Nephron progenitor cell (in vitro differentiated cells): ENCODE measurements at regions not wholly inside any gene's neighbourhood (a gene's known extent, or its start where the extent isn't known, plus 50 kb on each side); places are given as distances from the start of the nearest gene placed in this dataset.

ENCODE experiments used
- DNase-seq: peaks from one replicate; pipeline ENCODE4 v3.0.0; 2021
- H3K27ac Mint-ChIP-seq: 2 replicates; pipeline ENCODE4 v1.8.0; 2021; ENCODE audit warnings: mild to moderate bottlenecking, moderate library complexity, mixed read lengths
- H3K27me3 Mint-ChIP-seq: 2 replicates; pipeline ENCODE4 v1.8.0; 2021; ENCODE audit warnings: mild to moderate bottlenecking, low read depth, mixed read lengths; ENCODE audit not compliant: poor library complexity
- H3K36me3 Mint-ChIP-seq: 2 replicates; pipeline ENCODE4 v1.8.0; 2021; ENCODE audit warnings: low read depth, mixed read lengths
- H3K4me1 Mint-ChIP-seq: 2 replicates; pipeline ENCODE4 v1.8.0; 2021; ENCODE audit warnings: mixed read lengths
- H3K4me3 Mint-ChIP-seq: 2 replicates; pipeline ENCODE4 v1.8.0; 2021; ENCODE audit warnings: mild to moderate bottlenecking, moderate library complexity, mixed read lengths
- H3K9me3 Mint-ChIP-seq: 2 replicates; pipeline ENCODE4 v1.8.0; 2021; ENCODE audit warnings: mild to moderate bottlenecking, moderate library complexity, mixed read lengths
- CTCF ChIP-seq: fragments of 200-600 bp; sonication (generic); IDR thresholded peaks from 2 replicates; pipeline ENCODE4 v1.5.0; 2021; ENCODE audit warnings: antibody characterized with exemption

- no peak for TF ChIP-seq CTCF
- H3K9me3 Mint-ChIP-seq = no peaks in the 10 kb centered on the region
- no peak for DNase-seq
- H3K4me1 Mint-ChIP-seq = no peaks in the 10 kb centered on the region
- peaks cover 5% of the 10 kb centered on the region for H3K27me3 Mint-ChIP-seq
- H3K36me3 Mint-ChIP-seq = no peaks in the 10 kb centered on the region
- H3K27ac Mint-ChIP-seq = no peak overlapping the region
- H3K4me3 Mint-ChIP-seq = no peak overlapping the region
These were observed 209.7 kb downstream of the SETD4 start for GRCh38 chr21:35850542-35851103.

- no peak overlapping the region for H3K4me3 Mint-ChIP-seq
- H3K9me3 Mint-ChIP-seq = no peaks in the 10 kb centered on the region
These were observed 210.3 kb downstream of the SETD4 start for GRCh38 chr21:35850029-35850428.

GRCh38 chr21:35849144-35849543 is 211.2 kb downstream of the SETD4 start:
- Mint-ChIP-seq H3K4me1 (no peaks in the 10 kb centered on the region), H3K9me3 (no peaks in the 10 kb centered on the region), H3K27ac (no peak overlapping the region), H3K36me3 (no peaks in the 10 kb centered on the region), H3K27me3 (peaks cover 6% of the 10 kb centered on the region), H3K4me3 (no peak overlapping the region)
- DNase-seq = no peak
- no peak for TF ChIP-seq CTCF

More at GRCh38 chr21:35850029-35850428, 210.3 kb downstream of the SETD4 start:
- Mint-ChIP-seq H3K27me3 (peaks cover 3% of the 10 kb centered on the region), H3K27ac (no peak overlapping the region), H3K36me3 (no peaks in the 10 kb centered on the region), H3K4me1 (no peaks in the 10 kb centered on the region)
- TF ChIP-seq CTCF = no peak
- no peak for DNase-seq

- no peak for DNase-seq
- no peak for TF ChIP-seq CTCF
- peaks cover 6% of the 10 kb centered on the region for H3K27me3 Mint-ChIP-seq
- no peaks in the 10 kb centered on the region for H3K9me3 Mint-ChIP-seq
- H3K4me1 Mint-ChIP-seq = no peaks in the 10 kb centered on the region
- H3K4me3 Mint-ChIP-seq = no peak overlapping the region
- no peak overlapping the region for H3K27ac Mint-ChIP-seq
- no peaks in the 10 kb centered on the region for H3K36me3 Mint-ChIP-seq
These were observed 216.2 kb downstream of the SETD4 start for GRCh38 chr21:35843911-35844667.

- H3K4me3 Mint-ChIP-seq = no peak overlapping the region
- no peaks in the 10 kb centered on the region for H3K9me3 Mint-ChIP-seq
- DNase-seq = no peak
- no peaks in the 10 kb centered on the region for H3K36me3 Mint-ChIP-seq
- no peak for TF ChIP-seq CTCF
- H3K27ac Mint-ChIP-seq = no peak overlapping the region
- no peaks in the 10 kb centered on the region for H3K4me1 Mint-ChIP-seq
- H3K27me3 Mint-ChIP-seq = peaks cover 6% of the 10 kb centered on the region
These were observed 219.4 kb downstream of the SETD4 start for GRCh38 chr21:35840949-35841348.
